Adrenal gland (tissue), 9 donors: ENCODE measurements at regions not wholly inside any gene's neighbourhood (a gene's known extent, or its start where the extent isn't known, plus 50 kb on each side); places are given as distances from the start of the nearest gene placed in this dataset.

Experiments
- DNase-seq, 7 donors: peaks; one replicate each; pipeline ENCODE4 v3.0.0-alpha.2; 2019 to 2020
- H3K27ac ChIP-seq, 5 donors: fragments of 200-600 bp; sonication (generic) in 4 of 5; 1 replicate in 3 of 5; 2 replicates in 2 of 5; pipeline versions ENCODE4 v1.5.1 to v1.8.0; 2016 to 2020; ENCODE audit warnings: mild to moderate bottlenecking in 1 of 5
- H3K27me3 ChIP-seq: fragments of 200-600 bp; 2 replicates; pipeline ENCODE4 v1.8.0; 2021
- H3K36me3 ChIP-seq, 2 donors: fragments of 200-600 bp; replicated peaks in 1 of 2; 1 replicate in 1 of 2; 2 replicates in 1 of 2; pipeline versions ENCODE4 v1.5.1 to v1.8.0; 2018 to 2022
- H3K4me1 ChIP-seq, 2 donors: fragments of 200-600 bp; replicated peaks in 1 of 2; 1 replicate in 1 of 2; 2 replicates in 1 of 2; pipeline versions ENCODE4 v1.5.1 to v1.8.0; 2018 to 2021
- H3K4me3 ChIP-seq, 4 donors: fragments of 200-600 bp; sonication (generic) in 3 of 4; one replicate each; pipeline ENCODE4 v1.5.1; 2016 to 2018
- H3K9me3 ChIP-seq, 3 donors: fragments of 200-600 bp; sonication (generic) in 1 of 3; replicated peaks in 1 of 3; 1 replicate in 2 of 3; 2 replicates in 1 of 3; pipeline versions ENCODE4 v1.5.1 to v1.8.0; 2016 to 2021
- POLR2A ChIP-seq, 2 donors: fragments of 450-650 bp; IDR thresholded peaks; one replicate each; pipeline ENCODE4 v1.6.1; 2017; ENCODE audit warnings: antibody characterized with exemption in 2 of 2, mild to moderate bottlenecking in 2 of 2, moderate library complexity in 1 of 2
- WGBS, 4 donors: extraction: QIAGEN DNeasy Blood & Tissue Kit in 2 of 4; methylation state at CpG; one replicate each; pipeline versions ENCODE4 v1.1.5 to v1.1.7; 2013 to 2017; 5-methylcytosine and 5-hydroxymethylcytosine counted together
- intact Hi-C, 2 donors: fragments of 100-400 bp; cut with DNase I; formaldehyde crosslinking; loops; one replicate each; pipeline versions ENCODE4 v1.14.1 to v1.15.0; 2022 to 2023
- TF ChIP-seq, protein P1 (sequence below), 6 experiments: fragments of 450-650 bp in 4 of 6; fragments of 200-600 bp in 2 of 6; sonication (generic) in 1 of 6; IDR thresholded peaks; 1 replicate in 5 of 6; 2 replicates in 1 of 6; pipeline versions ENCODE4 v1.5.1 to v1.8.0; 2016 to 2021; ENCODE audit warnings: antibody characterized with exemption in 6 of 6, mild to moderate bottlenecking in 2 of 6, moderate library complexity in 1 of 6
- donor health status: healthy with polysubstance abuse.
- donor health status: Bipolar disorder and iron deficiency.
- donor health status: DM: yes; HTN: yes; CAD: no.
- donor health status: DM: no; HTN: no; CAD: no.
- donor health status: DM: no; HTN: no; CAD: no.

- no peak for DNase-seq
- H3K4me1 ChIP-seq, result no peaks in the 10 kb centered on the region
- H3K9me3 ChIP-seq, result no peaks in the 10 kb centered on the region
- TF ChIP-seq, protein P1, sequence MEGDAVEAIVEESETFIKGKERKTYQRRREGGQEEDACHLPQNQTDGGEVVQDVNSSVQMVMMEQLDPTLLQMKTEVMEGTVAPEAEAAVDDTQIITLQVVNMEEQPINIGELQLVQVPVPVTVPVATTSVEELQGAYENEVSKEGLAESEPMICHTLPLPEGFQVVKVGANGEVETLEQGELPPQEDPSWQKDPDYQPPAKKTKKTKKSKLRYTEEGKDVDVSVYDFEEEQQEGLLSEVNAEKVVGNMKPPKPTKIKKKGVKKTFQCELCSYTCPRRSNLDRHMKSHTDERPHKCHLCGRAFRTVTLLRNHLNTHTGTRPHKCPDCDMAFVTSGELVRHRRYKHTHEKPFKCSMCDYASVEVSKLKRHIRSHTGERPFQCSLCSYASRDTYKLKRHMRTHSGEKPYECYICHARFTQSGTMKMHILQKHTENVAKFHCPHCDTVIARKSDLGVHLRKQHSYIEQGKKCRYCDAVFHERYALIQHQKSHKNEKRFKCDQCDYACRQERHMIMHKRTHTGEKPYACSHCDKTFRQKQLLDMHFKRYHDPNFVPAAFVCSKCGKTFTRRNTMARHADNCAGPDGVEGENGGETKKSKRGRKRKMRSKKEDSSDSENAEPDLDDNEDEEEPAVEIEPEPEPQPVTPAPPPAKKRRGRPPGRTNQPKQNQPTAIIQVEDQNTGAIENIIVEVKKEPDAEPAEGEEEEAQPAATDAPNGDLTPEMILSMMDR (IDR thresholded peaks at IDR 0.05), result peak in 1 of 6 experiments; percentile 7
- TF ChIP-seq POLR2A (IDR thresholded peaks at IDR 0.05), result no peak
- H3K27ac ChIP-seq, result no peak overlapping the region
- intact Hi-C loops, result no loop called here
- WGBS, 4 donors, result 66 to 77% (median 73%) methylated on average over 4 of the region's 4 CpGs
- H3K27me3 ChIP-seq, result no peaks in the 10 kb centered on the region
- no peak overlapping the region for H3K4me3 ChIP-seq
- H3K36me3 ChIP-seq, result no peaks in the 10 kb centered on the region
These were observed 390.8 kb upstream of the PTGER4 start for GRCh38 chr5:40288800-40289485.

DNA sequence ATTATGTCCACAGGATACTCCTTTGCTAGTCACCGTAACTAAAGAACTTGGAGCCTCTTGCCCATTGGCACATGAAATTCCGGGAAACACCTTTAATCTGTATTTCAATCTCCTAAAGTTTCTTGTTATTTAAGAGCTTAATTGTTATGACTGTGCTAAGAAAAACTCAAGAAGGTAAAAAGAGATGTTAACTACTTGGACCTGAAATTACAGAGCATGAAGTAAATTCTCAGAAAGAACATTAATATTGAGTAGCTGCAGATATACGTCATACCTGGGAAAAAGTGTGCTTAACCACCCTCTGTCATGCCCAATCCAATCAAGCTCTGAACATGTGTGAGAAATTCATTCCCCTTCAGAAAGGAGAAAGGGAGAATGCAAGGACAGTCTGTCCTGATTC is 394.9 kb upstream of the PTGER4 start:
- H3K9me3 ChIP-seq, result no peaks in the 10 kb centered on the region
- TF ChIP-seq, protein P1 (IDR thresholded peaks at IDR 0.05), result no peak
- TF ChIP-seq POLR2A (IDR thresholded peaks at IDR 0.05), result no peak
- no peak overlapping the region for H3K27ac ChIP-seq
- DNase-seq, result no peak
- WGBS, 4 donors, result 41 to 71% (median 67%) methylated on average over 3 of the region's 3 CpGs
- intact Hi-C loops, result no loop called here
- H3K4me3 ChIP-seq, result no peak overlapping the region
- H3K36me3 ChIP-seq, result no peaks in the 10 kb centered on the region
- H3K27me3 ChIP-seq, result no peaks in the 10 kb centered on the region
- H3K4me1 ChIP-seq, result no peaks in the 10 kb centered on the region

GRCh38 chr5:40278881-40279280 is 400.8 kb upstream of the PTGER4 start:
- no peaks in the 10 kb centered on the region for H3K9me3 ChIP-seq
- intact Hi-C loops, result no loop called here
- no peak for DNase-seq
- H3K27ac ChIP-seq, result no peak overlapping the region
- no peak for TF ChIP-seq POLR2A (IDR thresholded peaks at IDR 0.05)
- TF ChIP-seq, protein P1 (IDR thresholded peaks at IDR 0.05), result no peak
- no peaks in the 10 kb centered on the region for H3K36me3 ChIP-seq
- H3K27me3 ChIP-seq, result no peaks in the 10 kb centered on the region
- 70 to 82% (median 74%) methylated on average over 5 of the region's 5 CpGs for WGBS, 4 donors
- no peak overlapping the region for H3K4me3 ChIP-seq
- peaks cover 0 to 5% of the 10 kb centered on the region in 2 donors for H3K4me1 ChIP-seq

- Histone ChIP-seq H3K27me3 (no peaks in the 10 kb centered on the region), H3K4me1 (peaks cover 0 to 5% of the 10 kb centered on the region in 2 donors), H3K9me3 (no peaks in the 10 kb centered on the region), H3K4me3 (no peak overlapping the region), H3K36me3 (no peaks in the 10 kb centered on the region), H3K27ac (no peak overlapping the region)
- no peak for TF ChIP-seq POLR2A (IDR thresholded peaks at IDR 0.05)
- TF ChIP-seq, protein P1 (IDR thresholded peaks at IDR 0.05), result no peak
- WGBS, 4 donors, result 80 to 90% (median 85%) methylated on average over 4 of the region's 4 CpGs
- no peak for DNase-seq
- intact Hi-C loops, result no loop called here
These were observed 402.4 kb upstream of the PTGER4 start for GRCh38 chr5:40277161-40277906.
